GM21576 (cell line): ENCODE measurements at regions not wholly inside any gene's neighbourhood (a gene's known extent, or its start where the extent isn't known, plus 50 kb on each side); places are given as distances from the start of the nearest gene placed in this dataset.
"Not testable (repeated sequence)": the region's sequence is repeated elsewhere in the genome, so short reads cannot be mapped to it uniquely, and the experiment has no call there.

ENCODE experiments used
- ATAC-seq: cut with Tn5 transposase; IDR thresholded peaks from one replicate; pipeline ENCODE4 v1.9.1; 2021; ENCODE audit warnings: mild to moderate bottlenecking, moderate library complexity; ENCODE audit not compliant: unreplicated experiment

GRCh38 chr4:117014236-117014635 is 71.1 kb downstream of the TRAM1L1 start:
- ATAC-seq, result no peak

- no peak for ATAC-seq
These were observed 74.7 kb downstream of the TRAM1L1 start for GRCh38 chr4:117010671-117011070.

DNA sequence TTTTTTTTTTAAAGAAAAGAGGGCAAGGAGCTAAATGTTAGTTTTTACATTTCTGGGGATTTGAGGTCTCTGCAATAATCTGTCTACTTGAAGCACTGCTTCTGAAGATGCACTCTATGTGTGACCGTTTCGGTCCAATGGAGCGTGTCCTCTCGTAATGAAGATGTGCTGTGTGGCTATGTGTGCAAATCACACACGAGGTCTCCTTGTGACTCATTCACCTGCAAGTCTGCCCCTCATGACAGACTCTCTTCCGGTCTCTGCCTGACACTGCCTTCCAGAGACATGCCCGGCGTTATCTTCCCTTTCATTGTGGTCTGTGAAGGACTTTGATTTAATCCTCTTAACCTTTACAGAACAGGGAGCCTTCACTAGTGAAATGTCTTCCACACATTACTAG is 84.3 kb downstream of the TRAM1L1 start:
- peak; percentile 96 for ATAC-seq

- no peak for ATAC-seq
These were observed 102.7 kb downstream of the TRAM1L1 start for GRCh38 chr4:116982656-116983055.

GRCh38 chr4:116980436-116980835 is 104.9 kb downstream of the TRAM1L1 start:
- not testable (repeated sequence) for ATAC-seq

- no peak for ATAC-seq
These were observed 126.3 kb downstream of the TRAM1L1 start for GRCh38 chr4:116959045-116959444.

- no peak for ATAC-seq
These were observed 131.4 kb downstream of the TRAM1L1 start for GRCh38 chr4:116953947-116954346.

- no peak for ATAC-seq
These were observed 132.7 kb downstream of the TRAM1L1 start for GRCh38 chr4:116952530-116953136.

GRCh38 chr4:116949856-116950255 is 135.5 kb downstream of the TRAM1L1 start:
- no peak for ATAC-seq

DNA sequence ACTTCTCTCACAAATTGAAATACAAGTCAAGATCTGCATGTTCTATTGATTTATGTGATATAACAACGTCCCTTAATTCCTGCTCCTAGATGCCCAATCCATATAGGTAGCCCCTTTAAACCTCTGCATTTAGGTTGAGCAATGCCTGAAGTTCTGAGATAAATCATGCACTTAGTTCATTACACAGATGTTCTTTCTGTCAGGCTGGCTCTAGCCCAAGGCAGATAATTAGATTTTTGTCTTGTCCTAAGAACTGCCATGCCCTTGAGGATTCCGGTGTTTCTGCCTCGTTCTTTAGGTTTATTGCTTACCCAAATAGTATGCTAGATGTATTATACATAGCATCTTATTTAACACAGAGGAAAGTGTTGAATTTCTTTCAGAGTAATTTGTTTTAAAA is 143.1 kb downstream of the TRAM1L1 start:
- no peak for ATAC-seq

- ATAC-seq, result no peak
These were observed 155.0 kb downstream of the TRAM1L1 start for GRCh38 chr4:116930329-116930728.

- ATAC-seq, result no peak
These were observed 158.6 kb downstream of the TRAM1L1 start for GRCh38 chr4:116926631-116927295.

GRCh38 chr4:116925900-116926457 is 159.4 kb downstream of the TRAM1L1 start:
- ATAC-seq, result no peak

GRCh38 chr4:116923389-116923788 is 162.0 kb downstream of the TRAM1L1 start:
- no peak for ATAC-seq

GRCh38 chr4:116913451-116913850 is 171.9 kb downstream of the TRAM1L1 start:
- ATAC-seq, result no peak

DNA sequence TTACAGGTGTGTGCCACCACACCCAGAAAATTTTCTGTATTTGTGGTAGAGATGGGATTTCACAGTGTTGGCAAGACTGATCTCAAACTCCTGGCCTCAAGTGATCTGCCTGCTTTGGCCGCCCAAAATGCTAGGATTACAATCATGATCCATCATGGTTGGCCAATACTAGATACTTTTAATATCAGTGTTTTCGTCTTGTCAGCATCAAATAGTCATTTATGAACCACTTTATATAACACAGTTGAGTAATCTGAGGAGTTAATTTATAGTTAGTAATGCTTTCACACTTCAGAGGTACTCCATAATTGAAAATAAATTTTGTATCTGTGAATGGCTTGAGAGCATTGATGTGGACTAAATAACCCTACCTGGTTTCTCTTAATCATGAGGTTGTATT is 178.6 kb downstream of the TRAM1L1 start:
- no peak for ATAC-seq

DNA sequence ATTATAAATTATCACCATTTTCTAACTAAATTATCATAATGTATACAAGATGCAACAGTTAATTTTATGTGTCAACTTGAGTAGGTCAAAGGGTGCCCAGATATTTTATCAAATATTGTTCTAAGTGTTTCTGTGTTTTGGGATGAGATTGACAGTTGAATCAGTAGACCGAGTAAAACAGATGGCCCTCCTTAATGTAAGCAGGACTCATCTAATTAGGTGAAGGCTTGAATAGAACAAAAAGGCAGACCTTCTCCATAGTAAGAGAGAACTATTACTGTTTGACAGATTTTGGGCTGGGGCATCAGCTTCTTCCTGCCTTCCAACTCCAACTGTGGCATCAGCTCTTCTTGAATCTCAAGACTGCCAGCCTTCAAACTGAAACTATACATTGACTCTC is 185.8 kb downstream of the TRAM1L1 start:
- ATAC-seq, result no peak

GRCh38 chr4:116885579-116885978 is 199.8 kb downstream of the TRAM1L1 start:
- ATAC-seq, result no peak

- no peak for ATAC-seq
These were observed 202.9 kb downstream of the TRAM1L1 start for GRCh38 chr4:116882503-116882902.

DNA sequence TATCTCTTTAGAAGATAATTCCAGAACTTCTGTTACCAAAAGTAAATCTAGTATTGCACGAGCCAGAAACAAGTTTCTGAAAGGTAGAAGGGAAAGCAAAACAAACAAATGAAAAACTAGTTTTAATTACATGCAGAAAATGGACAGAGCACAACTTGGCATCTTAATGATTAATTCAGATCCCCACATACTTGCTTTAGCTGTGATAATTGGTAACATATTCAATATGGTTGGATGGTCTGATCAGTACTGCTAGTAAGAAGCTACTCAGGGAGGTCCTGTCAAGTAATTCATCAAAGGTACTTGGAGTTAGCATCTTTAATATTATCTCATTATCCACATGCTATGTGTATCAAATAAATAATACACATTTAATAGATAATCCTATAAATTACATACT is 204.3 kb downstream of the TRAM1L1 start:
- no peak for ATAC-seq

DNA sequence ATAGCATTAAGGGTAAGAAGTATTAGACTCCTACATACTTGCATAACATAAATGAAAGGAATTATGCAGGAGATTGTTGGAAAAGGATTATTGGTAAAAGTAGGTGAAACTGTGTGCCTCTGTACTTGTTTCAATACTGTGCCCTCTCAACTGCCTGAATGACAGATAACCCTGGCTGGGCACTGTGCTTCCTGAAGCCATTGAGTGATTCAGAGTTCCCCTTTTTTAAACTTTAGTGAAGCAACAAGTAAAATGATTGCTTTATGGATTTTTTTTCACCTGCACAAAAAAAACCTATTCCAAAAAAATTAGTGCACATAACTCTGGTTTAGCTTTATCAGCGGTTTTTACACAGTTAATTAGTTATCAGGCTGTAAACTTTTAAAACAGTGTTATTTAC is 204.8 kb downstream of the TRAM1L1 start:
- no peak for ATAC-seq

DNA sequence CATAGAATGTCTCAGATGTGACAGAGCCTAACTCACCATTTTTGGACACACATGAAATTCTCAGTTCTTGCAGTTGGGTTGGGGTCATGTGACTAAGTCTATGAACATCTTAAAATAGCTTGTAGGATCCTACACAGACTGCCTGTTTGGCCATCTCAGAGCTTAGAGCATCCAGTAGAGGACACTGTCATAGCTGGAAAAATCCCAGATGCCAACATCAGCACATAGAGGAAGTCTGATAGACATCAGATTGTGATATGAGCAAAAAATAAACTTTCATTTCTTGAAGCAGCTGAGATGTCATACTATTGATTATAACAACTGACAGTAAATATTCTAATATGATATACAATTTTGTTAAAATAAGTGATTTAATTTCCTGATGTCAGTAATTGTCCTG is 207.1 kb downstream of the TRAM1L1 start:
- ATAC-seq, result no peak

GRCh38 chr4:116877069-116877468 is 208.3 kb downstream of the TRAM1L1 start:
- ATAC-seq, result no peak
